Esophagus (tissue), 2 donors: ENCODE measurements at regions not wholly inside any gene's neighbourhood (a gene's known extent, or its start where the extent isn't known, plus 50 kb on each side); places are given as distances from the start of the nearest gene placed in this dataset.
"Not testable (repeated sequence)": the region's sequence is repeated elsewhere in the genome, so short reads cannot be mapped to it uniquely, and the experiment has no call there.

ENCODE experiments used
- H3K27ac ChIP-seq, 2 donors: one replicate each; pipeline ENCODE4 v1.5.1; 2013; ENCODE audit warnings: low read depth in 2 of 2, mild to moderate bottlenecking in 2 of 2, inconsistent platforms in 1 of 2, low read length in 1 of 2, moderate library complexity in 1 of 2
- H3K27me3 ChIP-seq, 2 donors: one replicate each; pipeline ENCODE4 v1.6.1; 2013; ENCODE audit warnings: low read length in 2 of 2, control low read depth in 1 of 2, mild to moderate bottlenecking in 1 of 2; ENCODE audit not compliant: insufficient read depth in 2 of 2, control insufficient read depth in 1 of 2
- H3K36me3 ChIP-seq, 2 donors: one replicate each; pipeline ENCODE4 v1.6.1; 2013; ENCODE audit warnings: low read length in 1 of 2; ENCODE audit not compliant: control insufficient read depth in 2 of 2, insufficient read depth in 2 of 2
- H3K4me1 ChIP-seq, 2 donors: one replicate each; pipeline ENCODE4 v1.6.1; 2013; ENCODE audit warnings: low read length in 1 of 2; ENCODE audit not compliant: control insufficient read depth in 2 of 2, insufficient read depth in 2 of 2
- H3K4me3 ChIP-seq, 2 donors: one replicate each; pipeline ENCODE4 v1.5.1; 2013; ENCODE audit warnings: low read length in 2 of 2, mild to moderate bottlenecking in 2 of 2, low read depth in 1 of 2, moderate library complexity in 1 of 2
- H3K9me3 ChIP-seq, 2 donors: one replicate each; pipeline ENCODE4 v1.6.1; 2013; ENCODE audit warnings: mild to moderate bottlenecking in 2 of 2, low read depth in 1 of 2, low read length in 1 of 2, moderate library complexity in 1 of 2; ENCODE audit not compliant: control insufficient read depth in 2 of 2, insufficient read depth in 1 of 2
- WGBS, 2 donors: extraction: QIAGEN DNeasy Blood & Tissue Kit; methylation state at CpG; one replicate each; pipeline ENCODE4 v1.1.7; 2013; 5-methylcytosine and 5-hydroxymethylcytosine counted together
- donor health status: healthy with polysubstance abuse.
- donor health status: Bipolar disorder and iron deficiency.

DNA sequence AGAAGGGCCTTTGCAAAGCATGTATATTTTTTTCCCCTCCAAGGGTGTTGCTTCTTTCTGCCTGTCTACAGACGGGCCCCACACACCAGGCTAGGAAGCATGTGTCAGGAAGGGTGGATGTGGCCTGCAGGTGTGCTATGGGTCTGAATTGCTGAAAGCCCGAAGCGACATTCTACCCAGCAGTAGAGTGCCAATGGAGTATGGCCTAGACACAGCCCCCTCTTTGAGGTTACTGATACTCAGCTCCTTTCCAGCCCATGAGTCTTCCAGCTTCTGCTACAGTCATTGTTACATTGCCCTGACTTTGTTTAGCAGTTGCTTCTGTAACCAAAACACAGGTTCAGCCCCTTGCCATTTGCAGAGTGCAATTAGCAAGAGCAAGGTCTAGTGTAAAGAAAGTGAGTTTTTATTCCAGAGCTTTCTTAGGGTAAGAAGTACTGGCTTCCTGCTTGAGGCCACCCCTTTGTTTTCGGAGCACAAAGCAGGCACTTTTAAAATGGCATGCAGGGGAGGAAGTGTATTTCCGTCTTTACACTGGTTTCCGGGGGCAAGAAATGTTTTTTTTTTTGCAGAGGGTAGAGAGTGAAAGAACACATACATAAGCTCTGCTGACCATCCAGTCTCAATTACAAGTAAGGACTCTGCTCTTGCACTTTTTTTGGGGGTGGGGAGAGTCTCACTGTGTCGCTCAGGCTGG, 428.0 kb upstream of the AMELY start:
- H3K4me1 ChIP-seq, result no peaks in the 10 kb centered on the region
- H3K9me3 ChIP-seq, result no peaks in the 10 kb centered on the region
- H3K4me3 ChIP-seq, result no peak overlapping the region
- H3K27me3 ChIP-seq, result no peaks in the 10 kb centered on the region
- H3K27ac ChIP-seq, result no peak overlapping the region
- 61 to 67% methylated on average over 2 to 7 of the region's 7 CpGs for WGBS, 2 donors
- no peaks in the 10 kb centered on the region for H3K36me3 ChIP-seq

DNA sequence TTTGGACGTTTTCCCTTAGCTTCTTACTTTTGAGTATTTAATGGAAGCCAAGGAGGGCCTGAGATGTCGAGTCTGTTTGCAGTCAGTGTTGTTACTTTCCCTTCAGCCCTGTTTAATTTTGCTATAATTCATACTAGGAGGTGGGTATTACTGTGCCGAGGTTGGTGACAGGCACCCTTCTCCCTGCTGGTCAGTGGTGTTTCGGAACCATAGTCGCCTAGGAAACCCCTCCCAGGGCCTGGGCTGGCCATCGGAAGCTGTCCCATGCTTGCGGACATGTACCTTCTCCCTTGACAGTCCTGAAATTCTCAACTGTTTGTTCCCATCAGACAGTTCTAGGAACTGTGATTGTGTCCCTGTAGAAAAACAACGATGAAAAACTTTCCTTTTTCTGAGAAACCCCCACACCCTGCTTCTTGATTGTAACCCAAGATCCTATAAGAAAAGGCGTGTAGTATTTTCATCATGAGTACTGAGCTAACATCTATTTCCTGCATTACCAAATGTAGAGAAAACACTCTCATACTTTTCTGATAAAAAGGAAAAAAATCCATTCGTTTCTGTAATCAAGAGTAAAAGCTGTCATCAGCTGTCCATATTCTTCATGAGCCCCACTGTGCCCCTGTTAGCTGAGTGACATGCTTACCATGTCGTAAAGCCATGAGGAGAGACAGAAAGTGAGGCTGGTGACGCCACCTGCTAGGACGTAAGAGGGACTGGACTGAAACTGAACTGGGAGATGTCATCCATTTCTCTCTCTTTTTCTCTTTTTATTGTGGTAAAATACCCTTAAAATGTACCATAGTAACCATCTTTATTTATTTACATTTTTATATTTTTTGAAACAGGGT, 424.7 kb upstream of the AMELY start:
- H3K9me3 ChIP-seq, result no peaks in the 10 kb centered on the region
- H3K4me1 ChIP-seq, result no peaks in the 10 kb centered on the region
- no peaks in the 10 kb centered on the region for H3K27me3 ChIP-seq
- no peaks in the 10 kb centered on the region for H3K36me3 ChIP-seq
- no peak overlapping the region for H3K4me3 ChIP-seq
- 90 to 100% methylated on average over 3 to 13 of the region's 13 CpGs for WGBS, 2 donors
- H3K27ac ChIP-seq, result no peak overlapping the region

DNA sequence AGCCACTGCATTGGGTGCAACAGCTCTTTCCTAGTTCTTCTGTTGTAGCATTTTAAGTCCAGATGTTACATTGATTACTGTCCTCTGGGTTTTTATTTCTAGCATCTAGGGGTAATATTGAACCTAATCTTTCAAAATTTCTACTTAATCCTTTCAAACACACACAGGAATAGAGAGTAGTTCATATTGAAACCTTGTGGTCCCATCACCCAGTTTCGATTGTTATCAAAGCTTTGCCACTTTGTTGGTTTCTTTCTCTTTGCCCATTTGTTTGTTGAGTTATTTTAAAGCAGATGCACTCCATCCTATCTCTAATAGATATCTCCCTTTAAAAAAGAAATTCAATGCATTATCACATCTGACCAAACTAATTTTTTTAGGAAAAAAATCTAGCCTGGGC, 422.9 kb upstream of the AMELY start:
- Histone ChIP-seq H3K4me1 (no peaks in the 10 kb centered on the region), H3K36me3 (no peaks in the 10 kb centered on the region), H3K4me3 (no peak overlapping the region), H3K27ac (no peak overlapping the region), H3K27me3 (no peaks in the 10 kb centered on the region), H3K9me3 (no peaks in the 10 kb centered on the region)
- WGBS, 2 donors, result 78% methylated on average over 1 of the region's 1 CpG; no CpG with 5 or more reads in 1 of the 2 donors

DNA sequence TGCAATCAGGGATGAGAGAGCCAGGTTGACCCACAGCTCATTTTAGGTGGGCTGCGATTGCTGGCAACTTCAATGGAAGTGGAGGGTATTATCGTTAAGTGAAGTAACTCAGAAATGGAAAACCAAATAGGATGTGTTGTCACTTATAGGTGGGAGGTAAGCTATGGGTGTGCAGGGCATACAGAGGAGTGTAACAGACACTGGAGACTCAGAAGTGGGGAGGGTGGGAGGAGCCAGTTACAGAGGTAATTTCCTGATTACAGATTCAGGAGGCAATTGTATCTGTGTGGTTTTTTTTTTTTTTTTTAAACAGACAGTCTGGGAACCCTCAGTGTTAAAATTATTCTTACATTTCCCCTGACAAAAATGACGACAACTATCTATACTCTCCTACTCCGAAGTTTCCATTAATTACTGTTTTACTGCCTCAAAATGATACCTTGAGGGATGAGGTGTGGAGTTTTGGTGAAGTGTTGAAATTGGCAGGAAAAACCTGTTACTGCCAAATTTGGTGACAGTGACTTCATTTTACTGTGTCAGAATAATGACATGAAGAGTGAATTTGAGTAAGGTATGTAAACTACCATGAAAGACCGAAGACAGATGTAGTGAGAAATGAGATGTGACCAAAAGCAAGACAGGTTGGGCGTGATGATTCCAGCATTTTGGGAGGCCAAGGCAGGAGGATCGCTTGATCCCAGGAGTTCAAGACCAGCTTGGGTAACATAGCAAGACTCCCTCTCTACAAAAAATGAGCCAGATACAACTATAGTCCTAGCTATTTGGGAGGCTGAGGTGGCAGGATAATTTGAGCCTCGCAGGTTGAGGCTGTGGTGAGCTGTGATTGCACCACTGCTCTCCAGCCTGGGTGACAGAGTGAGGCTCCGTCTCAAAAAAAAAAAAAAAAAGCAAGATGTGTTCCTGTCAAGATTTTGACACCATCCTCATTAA, 415.0 kb upstream of the AMELY start:
- Histone ChIP-seq H3K27ac (no peak overlapping the region), H3K4me1 (no peaks in the 10 kb centered on the region), H3K4me3 (no peak overlapping the region), H3K27me3 (no peaks in the 10 kb centered on the region), H3K36me3 (peaks cover 0 to 4% of the 10 kb centered on the region in 2 donors), H3K9me3 (no peaks in the 10 kb centered on the region)
- 82 to 90% methylated on average over 2 to 9 of the region's 9 CpGs for WGBS, 2 donors

DNA sequence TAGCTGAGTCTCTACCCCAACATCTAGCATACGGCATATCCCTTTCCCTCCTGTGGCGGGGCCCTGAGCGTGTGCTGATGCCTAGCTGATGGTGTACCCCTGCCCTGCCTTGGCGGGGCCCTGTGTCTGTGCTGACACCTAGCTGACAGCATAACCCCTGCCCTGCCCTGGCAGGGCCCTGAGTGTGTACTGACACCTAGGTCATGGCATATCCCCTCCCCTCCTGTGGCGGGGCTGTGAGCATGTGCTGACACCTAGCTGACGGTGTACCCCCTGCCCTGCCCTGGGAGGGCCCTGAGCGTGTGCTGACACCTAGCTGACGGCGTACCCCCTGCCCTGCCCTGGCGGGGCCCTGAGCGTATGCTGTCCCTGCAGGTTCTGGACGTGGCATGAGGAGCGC, 414.0 kb upstream of the AMELY start:
- H3K27me3 ChIP-seq, result no peaks in the 10 kb centered on the region
- no peak overlapping the region for H3K4me3 ChIP-seq
- 91 to 95% methylated on average over 4 to 13 of the region's 13 CpGs for WGBS, 2 donors
- no peaks in the 10 kb centered on the region for H3K9me3 ChIP-seq
- H3K27ac ChIP-seq, result no peak overlapping the region
- H3K36me3 ChIP-seq, result peaks cover 0 to 4% of the 10 kb centered on the region in 2 donors
- no peaks in the 10 kb centered on the region for H3K4me1 ChIP-seq

DNA sequence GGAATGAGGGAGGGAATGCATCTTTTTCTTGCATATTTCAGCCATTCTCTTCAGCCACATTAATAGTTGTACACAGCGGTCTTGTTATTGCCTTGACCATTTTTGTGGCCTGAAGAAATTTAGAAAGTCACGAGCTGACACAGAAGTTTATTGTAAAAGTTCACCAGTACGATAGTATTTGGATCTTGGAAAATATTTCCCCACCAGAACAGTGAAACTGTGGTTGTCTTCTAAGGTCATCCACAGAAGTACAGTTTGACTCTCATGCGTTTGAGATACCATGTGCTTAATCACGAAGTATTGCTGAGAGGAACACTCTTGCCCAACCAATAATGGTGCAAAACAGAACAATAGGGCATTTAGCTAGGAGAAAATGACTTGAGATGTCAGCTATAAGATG, 409.2 kb upstream of the AMELY start:
- Histone ChIP-seq H3K4me3 (no peak overlapping the region), H3K4me1 (no peaks in the 10 kb centered on the region), H3K27me3 (no peaks in the 10 kb centered on the region), H3K36me3 (peaks cover 0 to 4% of the 10 kb centered on the region in 2 donors), H3K9me3 (no peaks in the 10 kb centered on the region), H3K27ac (no peak overlapping the region)
- 82 to 84% methylated on average over 4 to 5 of the region's 5 CpGs for WGBS, 2 donors

DNA sequence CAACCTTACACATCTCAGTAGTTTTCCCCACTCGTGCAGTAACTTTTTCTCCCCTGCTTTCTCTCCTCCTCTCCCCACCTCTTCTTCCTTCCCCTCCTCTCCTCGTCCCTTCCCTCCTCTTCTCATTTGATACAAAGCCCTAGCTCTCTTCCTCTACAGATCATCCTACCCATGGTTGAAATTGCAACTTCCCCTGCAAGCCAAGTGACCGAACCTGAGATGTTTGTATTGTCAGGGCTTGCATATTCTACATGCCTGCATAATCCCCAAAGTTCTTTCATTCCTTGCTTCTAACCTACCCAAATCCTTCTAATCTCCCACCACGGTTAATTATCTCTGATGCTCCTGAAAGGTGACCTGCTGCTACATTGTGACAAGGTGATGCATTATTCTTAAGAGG, 408.6 kb upstream of the AMELY start:
- H3K36me3 ChIP-seq, H3K4me3 ChIP-seq, H3K27ac ChIP-seq, H3K9me3 ChIP-seq, H3K4me1 ChIP-seq, H3K27me3 ChIP-seq: not testable (repeated sequence)
- WGBS, 2 donors, result 48% methylated on average over 2 of the region's 4 CpGs; no CpG with 5 or more reads in 1 of the 2 donors

DNA sequence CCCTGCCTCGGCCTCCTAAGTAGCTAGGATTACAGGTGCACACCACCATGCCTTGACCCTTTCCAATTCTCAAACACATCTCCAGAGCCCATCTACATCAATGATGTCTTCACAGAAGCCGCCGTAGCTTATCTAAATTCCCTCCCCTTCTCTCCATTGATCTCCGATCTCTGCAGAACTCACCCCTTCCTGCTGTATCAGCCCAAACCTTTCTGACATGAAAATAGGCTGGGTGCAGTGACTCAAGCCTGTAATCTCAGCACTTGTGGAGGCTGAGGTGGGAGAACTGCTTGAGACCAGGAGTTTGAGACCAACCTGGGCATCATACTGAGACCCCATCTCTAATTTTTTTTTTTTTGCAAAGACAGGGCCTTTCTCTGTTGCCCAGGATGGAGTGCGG, 406.6 kb upstream of the AMELY start:
- Histone ChIP-seq H3K27me3 (no peaks in the 10 kb centered on the region), H3K27ac (no peak overlapping the region), H3K36me3 (peaks cover 0 to 4% of the 10 kb centered on the region in 2 donors), H3K4me1 (no peaks in the 10 kb centered on the region), H3K9me3 (no peaks in the 10 kb centered on the region), H3K4me3 (no peak overlapping the region)
- WGBS, 2 donors, result 98 to 100% methylated on average over 1 to 5 of the region's 5 CpGs

DNA sequence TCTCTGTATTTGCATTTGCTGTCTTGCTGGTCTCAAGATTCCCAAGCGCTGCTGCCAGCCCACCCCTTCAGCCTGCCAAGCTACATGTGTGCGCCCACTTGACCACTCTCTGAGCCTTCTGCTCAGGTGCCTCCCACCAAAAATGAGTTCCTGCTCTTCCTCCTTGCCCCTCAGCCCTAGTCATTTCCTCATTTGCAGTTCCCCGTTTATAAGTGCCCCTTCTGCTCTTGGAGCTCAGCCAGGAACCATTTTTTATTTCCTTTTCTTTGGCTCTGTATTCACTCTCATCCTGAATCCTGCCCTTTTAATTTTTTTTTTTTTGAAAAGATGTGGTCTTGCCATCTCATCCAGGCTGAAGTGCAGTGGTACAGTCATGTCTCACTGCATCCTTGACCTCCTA, 406.0 kb upstream of the AMELY start:
- Histone ChIP-seq H3K27me3 (no peaks in the 10 kb centered on the region), H3K4me3 (no peak overlapping the region), H3K27ac (no peak overlapping the region), H3K4me1 (no peaks in the 10 kb centered on the region), H3K36me3 (peaks cover 0 to 4% of the 10 kb centered on the region in 2 donors), H3K9me3 (no peaks in the 10 kb centered on the region)
- 57% methylated on average over 3 of the region's 3 CpGs; no CpG with 5 or more reads in 1 of the 2 donors for WGBS, 2 donors
